Suppressor macrophage (primary cell): ENCODE measurements at regions not wholly inside any gene's neighbourhood (a gene's known extent, or its start where the extent isn't known, plus 50 kb on each side); places are given as distances from the start of the nearest gene placed in this dataset.

Source experiments
- DNase-seq, 4 experiments: peaks; one replicate each; pipeline ENCODE4 v3.0.0-alpha.2; 2020 to 2022

- no peak for DNase-seq
These were observed 285.7 kb upstream of the ZP4 start for GRCh38 chr1:238176441-238176840.

- DNase-seq: no peak
These were observed 281.3 kb upstream of the ZP4 start for GRCh38 chr1:238171985-238172384.

- no peak for DNase-seq
These were observed 271.2 kb upstream of the ZP4 start for GRCh38 chr1:238161955-238162354.

- DNase-seq: no peak
These were observed 263.2 kb upstream of the ZP4 start for GRCh38 chr1:238153939-238154338.

GRCh38 chr1:238153253-238153652, 262.5 kb upstream of the ZP4 start:
- DNase-seq: no peak

GRCh38 chr1:238152119-238152518, 261.4 kb upstream of the ZP4 start:
- DNase-seq: no peak

GRCh38 chr1:238143038-238143437, 252.3 kb upstream of the ZP4 start:
- no peak for DNase-seq

GRCh38 chr1:238141353-238141752, 250.6 kb upstream of the ZP4 start:
- DNase-seq: no peak

GRCh38 chr1:238139713-238140112, 249.0 kb upstream of the ZP4 start:
- no peak for DNase-seq

GRCh38 chr1:238138059-238138626, 247.4 kb upstream of the ZP4 start:
- no peak for DNase-seq

- DNase-seq: no peak
These were observed 245.3 kb upstream of the ZP4 start for GRCh38 chr1:238135708-238136664.

- DNase-seq: no peak
These were observed 239.0 kb upstream of the ZP4 start for GRCh38 chr1:238129677-238130076.

- DNase-seq: no peak
These were observed 232.5 kb upstream of the ZP4 start for GRCh38 chr1:238123201-238123600.

- DNase-seq: no peak
These were observed 229.1 kb upstream of the ZP4 start for GRCh38 chr1:238119861-238120260.

GRCh38 chr1:238119060-238119459, 228.3 kb upstream of the ZP4 start:
- DNase-seq: no peak

GRCh38 chr1:238115852-238116251, 225.1 kb upstream of the ZP4 start:
- no peak for DNase-seq

GRCh38 chr1:238112952-238113621, 222.4 kb upstream of the ZP4 start:
- DNase-seq: no peak

- no peak for DNase-seq
These were observed 220.8 kb upstream of the ZP4 start for GRCh38 chr1:238111516-238111915.

- DNase-seq: no peak
These were observed 220.4 kb upstream of the ZP4 start for GRCh38 chr1:238111081-238111480.

- no peak for DNase-seq
These were observed 217.7 kb upstream of the ZP4 start for GRCh38 chr1:238108417-238108816.

GRCh38 chr1:238107322-238107721, 216.6 kb upstream of the ZP4 start:
- DNase-seq: no peak

GRCh38 chr1:238104752-238105151, 214.0 kb upstream of the ZP4 start:
- DNase-seq: no peak

GRCh38 chr1:238101923-238102322, 211.2 kb upstream of the ZP4 start:
- no peak for DNase-seq

- DNase-seq: no peak
These were observed 209.1 kb upstream of the ZP4 start for GRCh38 chr1:238099871-238100270.
